ENCODE measurements at regions not wholly inside any gene's neighbourhood (a gene's known extent, or its start where the extent isn't known, plus 50 kb on each side); places are given as distances from the start of the nearest gene placed in this dataset.

DNA sequence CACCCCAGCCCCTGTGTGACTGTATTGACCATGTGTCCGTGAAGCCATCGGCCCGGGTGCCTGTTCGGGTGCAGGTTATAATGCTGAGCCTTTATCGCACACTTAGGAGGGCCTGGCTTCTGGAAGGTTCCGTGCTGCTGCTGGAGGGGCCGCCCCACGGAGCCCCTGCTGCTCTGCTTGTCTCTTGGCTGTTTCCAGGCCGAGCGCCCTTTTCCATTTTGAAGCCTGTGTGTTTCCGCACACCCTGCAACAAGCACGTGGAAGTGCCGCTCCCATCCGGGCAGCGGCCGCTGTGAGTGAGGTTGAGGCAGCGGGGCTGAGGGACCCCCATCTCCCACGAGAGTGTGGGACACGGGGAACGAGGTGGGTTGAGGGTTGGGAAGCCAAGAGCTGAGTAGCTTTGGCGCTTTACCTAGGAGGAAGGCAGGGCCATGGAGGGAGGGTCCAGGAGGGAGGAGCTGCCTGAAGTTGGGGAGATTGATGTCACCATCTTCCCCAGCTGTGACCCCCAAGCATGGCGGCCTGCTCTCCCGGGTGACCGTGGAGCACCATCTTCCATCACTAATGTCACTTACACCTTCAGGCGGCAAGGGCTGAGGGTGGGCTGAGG, 200.1 kb upstream of the GSE1 start:
- Histone ChIP-seq H3F3A (replicated peaks; ENCODE audit: insufficient read depth) (no peaks in the 10 kb centered on the region), H3K9me2 (no peaks in the 10 kb centered on the region), H3K4me3 (ENCODE audit: low read depth in 2 of 2, low read length in 1 of 2) (no peak overlapping the region), H3K9ac (no peak overlapping the region), H2AFZ (ENCODE audit: low read depth) (no peak overlapping the region), H3K79me2 (ENCODE audit: insufficient read depth) (no peaks in the 10 kb centered on the region), H4K20me1 (ENCODE audit: insufficient read depth) (no peaks in the 10 kb centered on the region), H3K27me3 (ENCODE audit: insufficient read depth) (no peaks in the 10 kb centered on the region), H3K4me1 (ENCODE audit: control insufficient read depth in 1 of 2, insufficient read depth in 2 of 2, low read depth in 1 of 2, low read length in 1 of 2) (peaks cover 0 to 26% of the 10 kb centered on the region in 2 experiments; a peak in 2 of 4 replicates), H3K36me3 (replicated peaks in 1 of 2; ENCODE audit: control insufficient read depth in 1 of 2, insufficient read depth in 2 of 2, low read length in 1 of 2) (no peaks in the 10 kb centered on the region), H3K9me3 (no peaks in the 10 kb centered on the region), H3K27ac (ENCODE audit: low read depth in 2 of 2, low read length in 1 of 2) (no peak overlapping the region), H3K4me2 (no peak overlapping the region)
- ChIA-PET CTCF (interaction anchor here (1.1 to 3.5 kb wide), 2 partner anchors 8 to 16 kb away, joined by 4 to 25 read pairs; no protein-coding TSS in a partner anchor), POLR2A (no interaction called here)
- DNase-seq: no peak
- 93% methylated on average over 18 of the region's 25 CpGs for WGBS (ENCODE audit: low lambda C conversion rate)
- TF ChIP-seq EP300 (IDR thresholded peaks at IDR 0.05; ENCODE audit: borderline replicate concordance in 1 of 2, low read depth in 1 of 2, low read length in 1 of 2) (no peak), NFIC (IDR thresholded peaks at IDR 0.05; ENCODE audit: borderline replicate concordance) (no peak), FOSL2 (IDR thresholded peaks at IDR 0.05; ENCODE audit: borderline replicate concordance, low read depth) (no peak), POLR2AphosphoS5 (IDR thresholded peaks at IDR 0.05; ENCODE audit: low read depth, low read length) (no peak), EZH2phosphoT487 (IDR thresholded peaks at IDR 0.05; ENCODE audit: borderline replicate concordance, low read depth) (no peak), SMC3 (IDR thresholded peaks at IDR 0.05; ENCODE audit: low read depth, low read length) (no peak), TEAD4 (IDR thresholded peaks at IDR 0.05; ENCODE audit: borderline replicate concordance, insufficient read depth) (no peak), GATA2 (CRISPR knock-in tag; IDR thresholded peaks at IDR 0.05) (no peak), MXI1 (IDR thresholded peaks at IDR 0.05; ENCODE audit: low read depth, low read length) (no peak), RAD21 (IDR thresholded peaks at IDR 0.05; ENCODE audit: low read length) (no peak), ELF1 (IDR thresholded peaks at IDR 0.05) (no peak), SIN3A (IDR thresholded peaks at IDR 0.05; ENCODE audit: borderline replicate concordance, low read depth, low read length) (no peak), YY1 (IDR thresholded peaks at IDR 0.05; ENCODE audit: low read depth) (no peak), FOXJ3 (CRISPR knock-in tag; IDR thresholded peaks at IDR 0.05) (no peak)
- TF ChIP-seq, protein P1, sequence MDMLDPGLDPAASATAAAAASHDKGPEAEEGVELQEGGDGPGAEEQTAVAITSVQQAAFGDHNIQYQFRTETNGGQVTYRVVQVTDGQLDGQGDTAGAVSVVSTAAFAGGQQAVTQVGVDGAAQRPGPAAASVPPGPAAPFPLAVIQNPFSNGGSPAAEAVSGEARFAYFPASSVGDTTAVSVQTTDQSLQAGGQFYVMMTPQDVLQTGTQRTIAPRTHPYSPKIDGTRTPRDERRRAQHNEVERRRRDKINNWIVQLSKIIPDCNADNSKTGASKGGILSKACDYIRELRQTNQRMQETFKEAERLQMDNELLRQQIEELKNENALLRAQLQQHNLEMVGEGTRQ (IDR thresholded peaks at IDR 0.05; ENCODE audit: borderline replicate concordance, low read depth, low read length): no peak
- TF ChIP-seq, protein P2, sequence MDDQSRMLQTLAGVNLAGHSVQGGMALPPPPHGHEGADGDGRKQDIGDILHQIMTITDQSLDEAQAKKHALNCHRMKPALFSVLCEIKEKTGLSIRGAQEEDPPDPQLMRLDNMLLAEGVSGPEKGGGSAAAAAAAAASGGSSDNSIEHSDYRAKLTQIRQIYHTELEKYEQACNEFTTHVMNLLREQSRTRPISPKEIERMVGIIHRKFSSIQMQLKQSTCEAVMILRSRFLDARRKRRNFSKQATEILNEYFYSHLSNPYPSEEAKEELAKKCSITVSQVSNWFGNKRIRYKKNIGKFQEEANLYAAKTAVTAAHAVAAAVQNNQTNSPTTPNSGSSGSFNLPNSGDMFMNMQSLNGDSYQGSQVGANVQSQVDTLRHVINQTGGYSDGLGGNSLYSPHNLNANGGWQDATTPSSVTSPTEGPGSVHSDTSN (IDR thresholded peaks at IDR 0.05): no peak
- TF ChIP-seq, protein P3, sequence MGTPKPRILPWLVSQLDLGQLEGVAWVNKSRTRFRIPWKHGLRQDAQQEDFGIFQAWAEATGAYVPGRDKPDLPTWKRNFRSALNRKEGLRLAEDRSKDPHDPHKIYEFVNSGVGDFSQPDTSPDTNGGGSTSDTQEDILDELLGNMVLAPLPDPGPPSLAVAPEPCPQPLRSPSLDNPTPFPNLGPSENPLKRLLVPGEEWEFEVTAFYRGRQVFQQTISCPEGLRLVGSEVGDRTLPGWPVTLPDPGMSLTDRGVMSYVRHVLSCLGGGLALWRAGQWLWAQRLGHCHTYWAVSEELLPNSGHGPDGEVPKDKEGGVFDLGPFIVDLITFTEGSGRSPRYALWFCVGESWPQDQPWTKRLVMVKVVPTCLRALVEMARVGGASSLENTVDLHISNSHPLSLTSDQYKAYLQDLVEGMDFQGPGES (IDR thresholded peaks at IDR 0.05; ENCODE audit: low read depth, low read length): no peak
- TF ChIP-seq, protein P4, sequence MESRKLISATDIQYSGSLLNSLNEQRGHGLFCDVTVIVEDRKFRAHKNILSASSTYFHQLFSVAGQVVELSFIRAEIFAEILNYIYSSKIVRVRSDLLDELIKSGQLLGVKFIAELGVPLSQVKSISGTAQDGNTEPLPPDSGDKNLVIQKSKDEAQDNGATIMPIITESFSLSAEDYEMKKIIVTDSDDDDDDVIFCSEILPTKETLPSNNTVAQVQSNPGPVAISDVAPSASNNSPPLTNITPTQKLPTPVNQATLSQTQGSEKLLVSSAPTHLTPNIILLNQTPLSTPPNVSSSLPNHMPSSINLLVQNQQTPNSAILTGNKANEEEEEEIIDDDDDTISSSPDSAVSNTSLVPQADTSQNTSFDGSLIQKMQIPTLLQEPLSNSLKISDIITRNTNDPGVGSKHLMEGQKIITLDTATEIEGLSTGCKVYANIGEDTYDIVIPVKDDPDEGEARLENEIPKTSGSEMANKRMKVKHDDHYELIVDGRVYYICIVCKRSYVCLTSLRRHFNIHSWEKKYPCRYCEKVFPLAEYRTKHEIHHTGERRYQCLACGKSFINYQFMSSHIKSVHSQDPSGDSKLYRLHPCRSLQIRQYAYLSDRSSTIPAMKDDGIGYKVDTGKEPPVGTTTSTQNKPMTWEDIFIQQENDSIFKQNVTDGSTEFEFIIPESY (IDR thresholded peaks at IDR 0.05; ENCODE audit: borderline replicate concordance, low read depth): no peak
